Liver (tissue), 8 donors: ENCODE measurements at regions not wholly inside any gene's neighbourhood (a gene's known extent, or its start where the extent isn't known, plus 50 kb on each side); places are given as distances from the start of the nearest gene placed in this dataset.

Experiments used
- DNase-seq: peaks from one replicate; pipeline ENCODE4 v3.0.0-alpha.2; 2017; ENCODE audit warnings: low spot score
- H3K27ac ChIP-seq, 2 donors: one replicate each; pipeline ENCODE4 v1.7.0; 2013; ENCODE audit warnings: inconsistent platforms in 2 of 2, low read length in 2 of 2, control low read depth in 1 of 2, low read depth in 1 of 2, mild to moderate bottlenecking in 1 of 2
- H3K27me3 ChIP-seq, 4 donors: one replicate each; pipeline versions ENCODE4 v1.6.1 to v1.7.0; 2013; ENCODE audit warnings: low read length in 3 of 4, inconsistent platforms in 1 of 4, mild to moderate bottlenecking in 1 of 4, moderate library complexity in 1 of 4; ENCODE audit not compliant: control insufficient read depth in 4 of 4, insufficient read depth in 4 of 4
- H3K36me3 ChIP-seq, 4 donors: one replicate each; pipeline versions ENCODE4 v1.6.1 to v1.7.0; 2013; ENCODE audit warnings: low read length in 3 of 4, mild to moderate bottlenecking in 3 of 4, low read depth in 1 of 4, moderate library complexity in 1 of 4; ENCODE audit not compliant: control insufficient read depth in 4 of 4, insufficient read depth in 3 of 4
- H3K4me1 ChIP-seq, 4 donors: one replicate each; pipeline versions ENCODE4 v1.6.1 to v1.7.0; 2013; ENCODE audit warnings: low read length in 3 of 4, mild to moderate bottlenecking in 3 of 4, moderate library complexity in 1 of 4; ENCODE audit not compliant: control insufficient read depth in 4 of 4, insufficient read depth in 4 of 4
- H3K4me3 ChIP-seq, 3 donors: one replicate each; pipeline versions ENCODE4 v1.6.1 to v1.7.0; 2013; ENCODE audit warnings: low read length in 3 of 3, control low read depth in 1 of 3, low read depth in 1 of 3, mild to moderate bottlenecking in 1 of 3
- H3K9ac ChIP-seq, 2 donors: one replicate each; pipeline ENCODE4 v1.7.0; 2013; ENCODE audit warnings: low read length in 2 of 2, mild to moderate bottlenecking in 2 of 2, moderate library complexity in 2 of 2, control low read depth in 1 of 2, low read depth in 1 of 2
- H3K9me3 ChIP-seq, 4 donors: one replicate each; pipeline versions ENCODE4 v1.6.1 to v1.7.0; 2013; ENCODE audit warnings: low read length in 3 of 4; ENCODE audit not compliant: control insufficient read depth in 4 of 4
- EGR1 ChIP-seq, 2 donors: IDR thresholded peaks; 2 replicates each; pipeline ENCODE4 v1.6.1; 2016 to 2018; ENCODE audit warnings: antibody characterized with exemption in 2 of 2, low read depth in 2 of 2
- FOXA1 ChIP-seq: IDR thresholded peaks from 2 replicates; pipeline ENCODE4 v1.6.1; 2016; ENCODE audit warnings: antibody characterized with exemption
- FOXA2 ChIP-seq: IDR thresholded peaks from 2 replicates; pipeline ENCODE4 v1.6.1; 2016; ENCODE audit warnings: antibody characterized with exemption
- GABPA ChIP-seq, 2 donors: IDR thresholded peaks in 1 of 2; conservative IDR thresholded peaks in 1 of 2; 2 replicates each; pipeline ENCODE4 v1.6.1; 2016; ENCODE audit warnings: antibody characterized with exemption in 2 of 2, mild to moderate bottlenecking in 1 of 2, moderate library complexity in 1 of 2
- HNF4A ChIP-seq, 2 donors: conservative IDR thresholded peaks; 2 replicates each; pipeline ENCODE4 v1.6.1; 2016; ENCODE audit warnings: antibody characterized with exemption in 2 of 2, mild to moderate bottlenecking in 2 of 2
- HNF4G ChIP-seq: IDR thresholded peaks from 2 replicates; pipeline ENCODE4 v1.6.1; 2016; ENCODE audit warnings: antibody characterized with exemption
- JUND ChIP-seq, 2 donors: IDR thresholded peaks; 2 replicates each; pipeline ENCODE4 v1.6.1; 2016; ENCODE audit warnings: antibody characterized with exemption in 2 of 2
- NR2F2 ChIP-seq: IDR thresholded peaks from 2 replicates; pipeline ENCODE4 v1.6.1; 2016; ENCODE audit warnings: antibody characterized with exemption
- RAD21 ChIP-seq, 2 donors: IDR thresholded peaks; 2 replicates each; pipeline ENCODE4 v1.6.1; 2016; ENCODE audit warnings: antibody characterized with exemption in 2 of 2, mild to moderate bottlenecking in 2 of 2
- RXRA ChIP-seq, 2 donors: IDR thresholded peaks; 2 replicates each; pipeline ENCODE4 v1.6.1; 2017 to 2018; ENCODE audit warnings: antibody characterized with exemption in 2 of 2, mild to moderate bottlenecking in 1 of 2
- SP1 ChIP-seq: IDR thresholded peaks from 2 replicates; pipeline ENCODE4 v1.6.1; 2018; ENCODE audit warnings: antibody characterized with exemption, mild to moderate bottlenecking
- TAF1 ChIP-seq: conservative IDR thresholded peaks from 2 replicates; pipeline ENCODE4 v1.6.1; 2016; ENCODE audit warnings: antibody characterized with exemption, mild to moderate bottlenecking
- ZBTB33 ChIP-seq: IDR thresholded peaks from 2 replicates; pipeline ENCODE4 v1.6.1; 2016; ENCODE audit warnings: antibody characterized with exemption
- WGBS: extraction: QIAGEN DNeasy Blood & Tissue Kit; methylation state at CpG from one replicate; pipeline ENCODE4 v1.1.7; 2013; 5-methylcytosine and 5-hydroxymethylcytosine counted together
- TF ChIP-seq, protein P1 (sequence below): fragments of 150-350 bp; IDR thresholded peaks from 2 replicates; pipeline ENCODE4 v1.5.1; 2017; ENCODE audit warnings: improper control_type of control experiment, low read depth, low read length; ENCODE audit not compliant: missing input control
- TF ChIP-seq, protein P2 (sequence below): IDR thresholded peaks from 2 replicates; pipeline ENCODE4 v1.6.1; 2016; ENCODE audit warnings: antibody characterized with exemption
- TF ChIP-seq, protein P3 (sequence below): IDR thresholded peaks from 2 replicates; pipeline ENCODE4 v1.6.1; 2016; ENCODE audit warnings: antibody characterized with exemption, mild to moderate bottlenecking
- TF ChIP-seq, protein P4 (sequence below): IDR thresholded peaks from 2 replicates; pipeline ENCODE4 v1.6.1; 2016; ENCODE audit warnings: antibody characterized with exemption
- donor health status: healthy.
- donor health status: healthy.
- donor health status: healthy.
- donor health status: healthy.
- donor health status: healthy.

GRCh38 chr20:48146308-48146707, 361.0 kb upstream of the SULF2 start:
- no peak overlapping the region for H3K27ac ChIP-seq
- no peak for DNase-seq
- TF ChIP-seq RXRA (IDR thresholded peaks at IDR 0.05), result no peak
- no peak for TF ChIP-seq SP1
- TF ChIP-seq EGR1 (IDR thresholded peaks at IDR 0.05; ENCODE audit: low read depth in 2 of 2), result no peak
- TF ChIP-seq, protein P1, sequence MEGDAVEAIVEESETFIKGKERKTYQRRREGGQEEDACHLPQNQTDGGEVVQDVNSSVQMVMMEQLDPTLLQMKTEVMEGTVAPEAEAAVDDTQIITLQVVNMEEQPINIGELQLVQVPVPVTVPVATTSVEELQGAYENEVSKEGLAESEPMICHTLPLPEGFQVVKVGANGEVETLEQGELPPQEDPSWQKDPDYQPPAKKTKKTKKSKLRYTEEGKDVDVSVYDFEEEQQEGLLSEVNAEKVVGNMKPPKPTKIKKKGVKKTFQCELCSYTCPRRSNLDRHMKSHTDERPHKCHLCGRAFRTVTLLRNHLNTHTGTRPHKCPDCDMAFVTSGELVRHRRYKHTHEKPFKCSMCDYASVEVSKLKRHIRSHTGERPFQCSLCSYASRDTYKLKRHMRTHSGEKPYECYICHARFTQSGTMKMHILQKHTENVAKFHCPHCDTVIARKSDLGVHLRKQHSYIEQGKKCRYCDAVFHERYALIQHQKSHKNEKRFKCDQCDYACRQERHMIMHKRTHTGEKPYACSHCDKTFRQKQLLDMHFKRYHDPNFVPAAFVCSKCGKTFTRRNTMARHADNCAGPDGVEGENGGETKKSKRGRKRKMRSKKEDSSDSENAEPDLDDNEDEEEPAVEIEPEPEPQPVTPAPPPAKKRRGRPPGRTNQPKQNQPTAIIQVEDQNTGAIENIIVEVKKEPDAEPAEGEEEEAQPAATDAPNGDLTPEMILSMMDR, result no peak
- no peak for TF ChIP-seq HNF4A (conservative IDR thresholded peaks at IDR 0.05)
- TF ChIP-seq, protein P2, sequence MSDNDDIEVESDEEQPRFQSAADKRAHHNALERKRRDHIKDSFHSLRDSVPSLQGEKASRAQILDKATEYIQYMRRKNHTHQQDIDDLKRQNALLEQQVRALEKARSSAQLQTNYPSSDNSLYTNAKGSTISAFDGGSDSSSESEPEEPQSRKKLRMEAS, result no peak
- TF ChIP-seq, protein P3, sequence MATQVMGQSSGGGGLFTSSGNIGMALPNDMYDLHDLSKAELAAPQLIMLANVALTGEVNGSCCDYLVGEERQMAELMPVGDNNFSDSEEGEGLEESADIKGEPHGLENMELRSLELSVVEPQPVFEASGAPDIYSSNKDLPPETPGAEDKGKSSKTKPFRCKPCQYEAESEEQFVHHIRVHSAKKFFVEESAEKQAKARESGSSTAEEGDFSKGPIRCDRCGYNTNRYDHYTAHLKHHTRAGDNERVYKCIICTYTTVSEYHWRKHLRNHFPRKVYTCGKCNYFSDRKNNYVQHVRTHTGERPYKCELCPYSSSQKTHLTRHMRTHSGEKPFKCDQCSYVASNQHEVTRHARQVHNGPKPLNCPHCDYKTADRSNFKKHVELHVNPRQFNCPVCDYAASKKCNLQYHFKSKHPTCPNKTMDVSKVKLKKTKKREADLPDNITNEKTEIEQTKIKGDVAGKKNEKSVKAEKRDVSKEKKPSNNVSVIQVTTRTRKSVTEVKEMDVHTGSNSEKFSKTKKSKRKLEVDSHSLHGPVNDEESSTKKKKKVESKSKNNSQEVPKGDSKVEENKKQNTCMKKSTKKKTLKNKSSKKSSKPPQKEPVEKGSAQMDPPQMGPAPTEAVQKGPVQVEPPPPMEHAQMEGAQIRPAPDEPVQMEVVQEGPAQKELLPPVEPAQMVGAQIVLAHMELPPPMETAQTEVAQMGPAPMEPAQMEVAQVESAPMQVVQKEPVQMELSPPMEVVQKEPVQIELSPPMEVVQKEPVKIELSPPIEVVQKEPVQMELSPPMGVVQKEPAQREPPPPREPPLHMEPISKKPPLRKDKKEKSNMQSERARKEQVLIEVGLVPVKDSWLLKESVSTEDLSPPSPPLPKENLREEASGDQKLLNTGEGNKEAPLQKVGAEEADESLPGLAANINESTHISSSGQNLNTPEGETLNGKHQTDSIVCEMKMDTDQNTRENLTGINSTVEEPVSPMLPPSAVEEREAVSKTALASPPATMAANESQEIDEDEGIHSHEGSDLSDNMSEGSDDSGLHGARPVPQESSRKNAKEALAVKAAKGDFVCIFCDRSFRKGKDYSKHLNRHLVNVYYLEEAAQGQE, result no peak
- TF ChIP-seq RAD21 (IDR thresholded peaks at IDR 0.05), result no peak
- TF ChIP-seq TAF1, result no peak
- no peak for TF ChIP-seq JUND (IDR thresholded peaks at IDR 0.05)
- TF ChIP-seq FOXA2, result no peak
- TF ChIP-seq ZBTB33, result no peak
- TF ChIP-seq GABPA (IDR thresholded peaks at IDR 0.05 in 1 of 2, conservative IDR thresholded peaks at IDR 0.05 in 1 of 2), result no peak
- no peak for TF ChIP-seq HNF4G
- no peak for TF ChIP-seq NR2F2
- TF ChIP-seq FOXA1, result no peak
- TF ChIP-seq, protein P4, sequence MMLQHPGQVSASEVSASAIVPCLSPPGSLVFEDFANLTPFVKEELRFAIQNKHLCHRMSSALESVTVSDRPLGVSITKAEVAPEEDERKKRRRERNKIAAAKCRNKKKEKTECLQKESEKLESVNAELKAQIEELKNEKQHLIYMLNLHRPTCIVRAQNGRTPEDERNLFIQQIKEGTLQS, result no peak
- H3K4me1 ChIP-seq, result no peaks in the 10 kb centered on the region
- peaks cover 2 to 4% (median 3%) of the 10 kb centered on the region in 4 donors for H3K9me3 ChIP-seq
- H3K4me3 ChIP-seq, result no peak overlapping the region
- peaks cover 0 to 2% (median 0%) of the 10 kb centered on the region in 4 donors for H3K27me3 ChIP-seq
- H3K9ac ChIP-seq, result no peak overlapping the region
- 83% methylated on average over 3 of the region's 3 CpGs for WGBS
- H3K36me3 ChIP-seq, result no peaks in the 10 kb centered on the region
